GM12878 (cell line): ENCODE measurements at regions not wholly inside any gene's neighbourhood (a gene's known extent, or its start where the extent isn't known, plus 50 kb on each side); places are given as distances from the start of the nearest gene placed in this dataset.

Experiments
- ATAC-seq: fragments of 200-7000 bp; cut with Tn5 transposase; 3 replicates; pipeline ENCODE4 v1.9.1; 2020; ENCODE audit warnings: mild to moderate bottlenecking, moderate library complexity
- BruUV-seq: library from RNA; stranded (reverse); fragments of 400-500 nt; replicated peaks from 2 replicates; lab custom pipeline; 2021; lab: Mats Ljungman, UMichigan
- CTCF ChIA-PET: fragments of 300-600 bp; sonication (Branson Sonifier 250); formaldehyde crosslinking; extraction: SDS; loops from one replicate; lab custom pipeline; 2021; ENCODE audit warnings: inconsistent platforms; lab: Yijun Ruan, JAX
- POLR2A ChIA-PET: fragments of 350-600 bp; formaldehyde crosslinking; extraction: SDS; loops from one replicate; lab custom pipeline; 2021; ENCODE audit warnings: inconsistent platforms; lab: Charles Lee
- RAD21 ChIA-PET: fragments of 300-600 bp; sonication (Branson Sonifier 250); formaldehyde crosslinking; loops from one replicate; lab custom pipeline; 2023; ENCODE audit warnings: antibody characterized with exemption; ENCODE audit not compliant: unreplicated experiment; lab: Charles Lee
- SMC1A ChIA-PET: fragments of 300-600 bp; sonication (Branson Sonifier 250); formaldehyde crosslinking; loops from one replicate; lab custom pipeline; 2023; ENCODE audit not compliant: unreplicated experiment, uncharacterized antibody; lab: Charles Lee
- DNase-seq: peaks from one replicate; pipeline ENCODE4 v3.0.0-alpha.2; 2011; ENCODE audit warnings: low read depth, low spot score
- FAIRE-seq: peaks from 3 replicates; lab custom pipeline; 2011; peaks lifted over from hg19 to GRCh38; lab: Jason Lieb, UNC
- H2AFZ ChIP-seq: 2 replicates; pipeline ENCODE4 v1.6.0; 2011; ENCODE audit warnings: low read depth, low read length, control low read depth; ENCODE audit not compliant: control insufficient read depth
- H3K27ac ChIP-seq: 2 replicates; pipeline ENCODE4 v1.5.1; 2011; ENCODE audit warnings: control low read depth; ENCODE audit not compliant: control insufficient read depth, insufficient read depth
- H3K27me3 ChIP-seq, 2 experiments: replicated peaks in 1 of 2; 2 replicates each; pipeline versions ENCODE4 v1.6.0 to v1.6.1; 2011; ENCODE audit warnings: low read length in 1 of 2; ENCODE audit not compliant: control insufficient read depth in 2 of 2, insufficient read depth in 2 of 2
- H3K36me3 ChIP-seq, 2 experiments: 2 replicates each; pipeline ENCODE4 v1.5.1; 2011; ENCODE audit warnings: low read length in 1 of 2; ENCODE audit not compliant: control insufficient read depth in 2 of 2, insufficient read depth in 2 of 2
- H3K4me1 ChIP-seq: 2 replicates; pipeline ENCODE4 v1.6.1; 2011; ENCODE audit warnings: mild to moderate bottlenecking, low read length, moderate library complexity, mixed read lengths; ENCODE audit not compliant: control insufficient read depth, insufficient read depth
- H3K4me2 ChIP-seq: 2 replicates; pipeline ENCODE4 v1.6.0; 2011; ENCODE audit warnings: control low read depth; ENCODE audit not compliant: control insufficient read depth, insufficient read depth
- H3K4me3 ChIP-seq: fragments of 200-600 bp; sonication (generic); 2 replicates; pipeline ENCODE4 v1.5.1; 2016
- H3K79me2 ChIP-seq: 2 replicates; pipeline ENCODE4 v1.6.0; 2011; ENCODE audit warnings: low read length; ENCODE audit not compliant: control insufficient read depth, insufficient read depth
- H3K9ac ChIP-seq: 2 replicates; pipeline ENCODE4 v1.8.0; 2011; ENCODE audit warnings: low read length, control low read depth, mixed read lengths; ENCODE audit not compliant: control insufficient read depth, insufficient read depth
- H3K9me3 ChIP-seq: replicated peaks from 3 replicates; pipeline ENCODE4 v1.5.1; 2011; ENCODE audit warnings: mild to moderate bottlenecking, low read length; ENCODE audit not compliant: control insufficient read depth, insufficient read depth
- H4K20me1 ChIP-seq: 2 replicates; pipeline ENCODE4 v1.6.0; 2011; ENCODE audit not compliant: control insufficient read depth, insufficient read depth
- KAT2A ChIP-seq: conservative IDR thresholded peaks from 2 replicates; pipeline ENCODE4 v1.6.1; 2011; ENCODE audit warnings: low read depth, low read length; ENCODE audit not compliant: control insufficient read depth
- MEF2B ChIP-seq: fragments of 450-650 bp; IDR thresholded peaks from 2 replicates; pipeline ENCODE4 v1.6.1; 2018; ENCODE audit warnings: mild to moderate bottlenecking, moderate library complexity; ENCODE audit not compliant: partially characterized antibody, poor library complexity, severe bottlenecking
- MTA3 ChIP-seq: IDR thresholded peaks from 2 replicates; pipeline ENCODE4 v1.6.1; 2012; ENCODE audit warnings: low read length, inconsistent platforms, borderline replicate concordance
- POLR2AphosphoS5 ChIP-seq: IDR thresholded peaks from 2 replicates; pipeline ENCODE4 v1.6.1; 2011; ENCODE audit warnings: mild to moderate bottlenecking, low read length, inconsistent platforms
- RFX5 ChIP-seq: IDR thresholded peaks from 2 replicates; pipeline ENCODE4 v1.6.1; 2011; ENCODE audit warnings: low read depth, low read length, improper control_type of control experiment
- SMARCA5 ChIP-seq: fragments of 450-650 bp; IDR thresholded peaks from 2 replicates; pipeline ENCODE4 v1.6.1; 2017; ENCODE audit warnings: mild to moderate bottlenecking
- SREBF2 ChIP-seq: IDR thresholded peaks from 2 replicates; pipeline ENCODE4 v1.6.1; 2012; ENCODE audit warnings: mild to moderate bottlenecking, low read length
- TAF1 ChIP-seq: IDR thresholded peaks from 2 replicates; pipeline ENCODE4 v1.6.1; 2011; ENCODE audit warnings: mild to moderate bottlenecking, low read depth, low read length, borderline replicate concordance
- WGBS: methylation state at CpG from one replicate; pipeline ENCODE4 v1.1.6; 2016; ENCODE audit warnings: low lambda C conversion rate; ENCODE audit not compliant: insufficient replicate concordance, insufficient coverage; ENCODE audit errors: missing lambda C conversion rate; 5-methylcytosine and 5-hydroxymethylcytosine counted together
- in situ Hi-C: fragments of 300-500 bp; cut with MboI; formaldehyde crosslinking; loops from 9 replicates; pipeline ENCODE4 v1.14.3; 2018; ENCODE audit warnings: mixed read lengths
- intact Hi-C: fragments of 100-400 bp; cut with micrococcal nuclease; formaldehyde crosslinking; loops from one replicate; pipeline ENCODE4 v1.14.2; 2022; ENCODE audit not compliant: unreplicated experiment
- TF ChIP-seq, protein P1 (sequence below): fragments of 450-650 bp; IDR thresholded peaks from 2 replicates; pipeline ENCODE4 v1.6.1; 2017; ENCODE audit warnings: low read depth, mild to moderate bottlenecking, moderate library complexity
- TF ChIP-seq, protein P2 (sequence below): fragments of 450-650 bp; IDR thresholded peaks from 2 replicates; pipeline ENCODE4 v1.6.1; 2016; ENCODE audit warnings: mild to moderate bottlenecking
- TF ChIP-seq, protein P3 (sequence below): fragments of 450-650 bp; IDR thresholded peaks from 2 replicates; pipeline ENCODE4 v1.6.1; 2018; ENCODE audit warnings: borderline replicate concordance, mild to moderate bottlenecking; ENCODE audit not compliant: partially characterized antibody

DNA sequence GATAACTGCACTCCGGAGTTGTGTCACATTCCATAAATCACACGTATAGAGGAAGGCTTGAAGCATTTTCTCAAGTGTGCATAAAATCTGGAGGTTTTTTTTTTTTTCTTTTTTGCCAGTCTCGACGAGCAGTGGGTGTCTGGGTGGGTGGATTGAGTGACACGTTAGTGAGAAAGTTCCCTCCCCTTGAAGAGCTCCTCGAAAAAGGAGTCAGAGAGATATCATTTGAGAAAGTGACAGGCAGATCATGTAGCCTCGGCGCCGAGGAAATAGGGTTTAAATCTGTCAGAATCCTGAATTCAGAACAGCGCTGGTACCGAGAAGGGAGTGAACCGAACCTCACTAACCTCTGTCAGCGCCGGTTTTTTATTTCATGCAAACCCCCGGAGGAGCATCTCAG lies 269.5 kb upstream of the ARID1B start:
- in situ Hi-C loops = no loop called here
- H3K36me3 ChIP-seq = no peaks in the 10 kb centered on the region
- H3K4me2 ChIP-seq = no peak overlapping the region
- ChIA-PET POLR2A (no interaction called here), CTCF (no interaction called here), SMC1A (no interaction called here), RAD21 (interaction anchor here (0.7 kb wide), 1 partner anchor 201 kb away, joined by 3 read pairs; no protein-coding TSS in a partner anchor)
- H3K27me3 ChIP-seq = peaks cover 0 to under 1% of the 10 kb centered on the region in 2 experiments; a peak in 2 of 4 replicates
- H3K4me3 ChIP-seq = no peak overlapping the region
- no peak overlapping the region for H2AFZ ChIP-seq
- DNase-seq (no peak), FAIRE-seq (no peak)
- H3K9ac ChIP-seq = no peak overlapping the region
- H4K20me1 ChIP-seq = no peaks in the 10 kb centered on the region
- no peak overlapping the region for H3K27ac ChIP-seq
- no TSS peak for BruUV-seq
- WGBS = 52% methylated on average over 15 of the region's 15 CpGs
- H3K79me2 ChIP-seq = no peaks in the 10 kb centered on the region
- TF ChIP-seq, protein P1, sequence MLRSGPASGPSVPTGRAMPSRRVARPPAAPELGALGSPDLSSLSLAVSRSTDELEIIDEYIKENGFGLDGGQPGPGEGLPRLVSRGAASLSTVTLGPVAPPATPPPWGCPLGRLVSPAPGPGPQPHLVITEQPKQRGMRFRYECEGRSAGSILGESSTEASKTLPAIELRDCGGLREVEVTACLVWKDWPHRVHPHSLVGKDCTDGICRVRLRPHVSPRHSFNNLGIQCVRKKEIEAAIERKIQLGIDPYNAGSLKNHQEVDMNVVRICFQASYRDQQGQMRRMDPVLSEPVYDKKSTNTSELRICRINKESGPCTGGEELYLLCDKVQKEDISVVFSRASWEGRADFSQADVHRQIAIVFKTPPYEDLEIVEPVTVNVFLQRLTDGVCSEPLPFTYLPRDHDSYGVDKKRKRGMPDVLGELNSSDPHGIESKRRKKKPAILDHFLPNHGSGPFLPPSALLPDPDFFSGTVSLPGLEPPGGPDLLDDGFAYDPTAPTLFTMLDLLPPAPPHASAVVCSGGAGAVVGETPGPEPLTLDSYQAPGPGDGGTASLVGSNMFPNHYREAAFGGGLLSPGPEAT = no peak
- TF ChIP-seq, protein P2, sequence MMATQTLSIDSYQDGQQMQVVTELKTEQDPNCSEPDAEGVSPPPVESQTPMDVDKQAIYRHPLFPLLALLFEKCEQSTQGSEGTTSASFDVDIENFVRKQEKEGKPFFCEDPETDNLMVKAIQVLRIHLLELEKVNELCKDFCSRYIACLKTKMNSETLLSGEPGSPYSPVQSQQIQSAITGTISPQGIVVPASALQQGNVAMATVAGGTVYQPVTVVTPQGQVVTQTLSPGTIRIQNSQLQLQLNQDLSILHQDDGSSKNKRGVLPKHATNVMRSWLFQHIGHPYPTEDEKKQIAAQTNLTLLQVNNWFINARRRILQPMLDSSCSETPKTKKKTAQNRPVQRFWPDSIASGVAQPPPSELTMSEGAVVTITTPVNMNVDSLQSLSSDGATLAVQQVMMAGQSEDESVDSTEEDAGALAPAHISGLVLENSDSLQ = no peak
- no peak for TF ChIP-seq MEF2B
- TF ChIP-seq RFX5 = no peak
- no peak for TF ChIP-seq MTA3
- no peak for TF ChIP-seq POLR2AphosphoS5
- no peak for TF ChIP-seq SMARCA5
- TF ChIP-seq SREBF2 = no peak
- no peak for TF ChIP-seq KAT2A
- no peak for TF ChIP-seq TAF1
- TF ChIP-seq, protein P3, sequence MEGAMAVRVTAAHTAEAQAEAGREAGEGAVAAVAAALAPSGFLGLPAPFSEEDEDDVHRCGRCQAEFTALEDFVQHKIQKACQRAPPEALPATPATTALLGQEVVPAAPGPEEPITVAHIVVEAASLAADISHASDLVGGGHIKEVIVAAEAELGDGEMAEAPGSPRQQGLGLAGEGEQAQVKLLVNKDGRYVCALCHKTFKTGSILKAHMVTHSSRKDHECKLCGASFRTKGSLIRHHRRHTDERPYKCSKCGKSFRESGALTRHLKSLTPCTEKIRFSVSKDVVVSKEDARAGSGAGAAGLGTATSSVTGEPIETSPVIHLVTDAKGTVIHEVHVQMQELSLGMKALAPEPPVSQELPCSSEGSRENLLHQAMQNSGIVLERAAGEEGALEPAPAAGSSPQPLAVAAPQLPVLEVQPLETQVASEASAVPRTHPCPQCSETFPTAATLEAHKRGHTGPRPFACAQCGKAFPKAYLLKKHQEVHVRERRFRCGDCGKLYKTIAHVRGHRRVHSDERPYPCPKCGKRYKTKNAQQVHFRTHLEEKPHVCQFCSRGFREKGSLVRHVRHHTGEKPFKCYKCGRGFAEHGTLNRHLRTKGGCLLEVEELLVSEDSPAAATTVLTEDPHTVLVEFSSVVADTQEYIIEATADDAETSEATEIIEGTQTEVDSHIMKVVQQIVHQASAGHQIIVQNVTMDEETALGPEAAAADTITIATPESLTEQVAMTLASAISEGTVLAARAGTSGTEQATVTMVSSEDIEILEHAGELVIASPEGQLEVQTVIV = no peak
- TF ChIP-seq, all 136 proteins: peak for 0
- ATAC-seq = no peak
- intact Hi-C loops = no loop called here
- H3K4me1 ChIP-seq = no peaks in the 10 kb centered on the region
- H3K9me3 ChIP-seq = no peaks in the 10 kb centered on the region
